ENCODE measurements at regions not wholly inside any gene's neighbourhood (a gene's known extent, or its start where the extent isn't known, plus 50 kb on each side); places are given as distances from the start of the nearest gene placed in this dataset.

- DNase-seq, result no peak
Measured at GRCh38 chr2:226267516-226268289, 531.9 kb downstream of the IRS1 start.

GRCh38 chr2:226256709-226257376, 542.8 kb downstream of the IRS1 start:
- no peak overlapping the region for H3K4me2 ChIP-seq (ENCODE audit: insufficient read depth, low read length)
- no peaks in the 10 kb centered on the region for H3K36me3 ChIP-seq (ENCODE audit: insufficient read depth, low read length)
- TF ChIP-seq CTCF (IDR thresholded peaks at IDR 0.05; ENCODE audit: borderline replicate concordance, extremely low read depth, low read length, poor library complexity, severe bottlenecking) (no peak), EZH2 (IDR thresholded peaks at IDR 0.05; ENCODE audit: borderline replicate concordance, low read depth, low read length, severe bottlenecking) (no peak)
- H3K4me1 ChIP-seq (ENCODE audit: insufficient read depth, low read length), result no peaks in the 10 kb centered on the region
- no peak overlapping the region for H3K9ac ChIP-seq (ENCODE audit: low read depth, low read length)
- H3K79me2 ChIP-seq (ENCODE audit: insufficient read depth, low read length), result no peaks in the 10 kb centered on the region
- no peaks in the 10 kb centered on the region for H3K9me3 ChIP-seq (ENCODE audit: insufficient read depth, low read length, severe bottlenecking)
- no peak overlapping the region for H3K27ac ChIP-seq (ENCODE audit: low read length)
- H4K20me1 ChIP-seq (ENCODE audit: insufficient read depth, low read length), result no peaks in the 10 kb centered on the region
- DNase-seq (no peak), ATAC-seq (ENCODE audit: insufficient read depth, low read depth) (no peak)
- no peak overlapping the region for H2AFZ ChIP-seq (ENCODE audit: low read depth, low read length)
- no peaks in the 10 kb centered on the region for H3K27me3 ChIP-seq (ENCODE audit: insufficient read depth, low read length, poor library complexity)
- no peak overlapping the region for H3K4me3 ChIP-seq (ENCODE audit: low read depth in 1 of 2, low read length in 2 of 2)

More at GRCh38 chr2:226267516-226268289, 531.9 kb downstream of the IRS1 start:
- no peak overlapping the region for H3K4me2 ChIP-seq (ENCODE audit: insufficient read depth, low read length)
- ATAC-seq (ENCODE audit: insufficient read depth, low read depth), result no peak
- no peak overlapping the region for H3K27ac ChIP-seq (ENCODE audit: low read length)
- H4K20me1 ChIP-seq (ENCODE audit: insufficient read depth, low read length), result no peaks in the 10 kb centered on the region
- no peak overlapping the region for H2AFZ ChIP-seq (ENCODE audit: low read depth, low read length)
- H3K4me1 ChIP-seq (ENCODE audit: insufficient read depth, low read length), result no peaks in the 10 kb centered on the region
- H3K79me2 ChIP-seq (ENCODE audit: insufficient read depth, low read length), result no peaks in the 10 kb centered on the region
- H3K9ac ChIP-seq (ENCODE audit: low read depth, low read length), result no peak overlapping the region
- no peaks in the 10 kb centered on the region for H3K36me3 ChIP-seq (ENCODE audit: insufficient read depth, low read length)
- no peak overlapping the region for H3K4me3 ChIP-seq (ENCODE audit: low read depth in 1 of 2, low read length in 2 of 2)
- no peaks in the 10 kb centered on the region for H3K27me3 ChIP-seq (ENCODE audit: insufficient read depth, low read length, poor library complexity)
- TF ChIP-seq EZH2 (IDR thresholded peaks at IDR 0.05; ENCODE audit: borderline replicate concordance, low read depth, low read length, severe bottlenecking) (no peak), CTCF (IDR thresholded peaks at IDR 0.05; ENCODE audit: borderline replicate concordance, extremely low read depth, low read length, poor library complexity, severe bottlenecking) (no peak)
- H3K9me3 ChIP-seq (ENCODE audit: insufficient read depth, low read length, severe bottlenecking), result no peaks in the 10 kb centered on the region

- no peak overlapping the region for H3K27ac ChIP-seq (ENCODE audit: low read length)
- no peaks in the 10 kb centered on the region for H4K20me1 ChIP-seq (ENCODE audit: insufficient read depth, low read length)
- no peaks in the 10 kb centered on the region for H3K36me3 ChIP-seq (ENCODE audit: insufficient read depth, low read length)
- H3K9me3 ChIP-seq (ENCODE audit: insufficient read depth, low read length, severe bottlenecking), result no peaks in the 10 kb centered on the region
- no peaks in the 10 kb centered on the region for H3K79me2 ChIP-seq (ENCODE audit: insufficient read depth, low read length)
- no peak overlapping the region for H3K4me2 ChIP-seq (ENCODE audit: insufficient read depth, low read length)
- no peaks in the 10 kb centered on the region for H3K4me1 ChIP-seq (ENCODE audit: insufficient read depth, low read length)
- H2AFZ ChIP-seq (ENCODE audit: low read depth, low read length), result no peak overlapping the region
- TF ChIP-seq CTCF (IDR thresholded peaks at IDR 0.05; ENCODE audit: borderline replicate concordance, extremely low read depth, low read length, poor library complexity, severe bottlenecking), result no peak
- no peak for TF ChIP-seq EZH2 (IDR thresholded peaks at IDR 0.05; ENCODE audit: borderline replicate concordance, low read depth, low read length, severe bottlenecking)
- no peak for DNase-seq
- no peak overlapping the region for H3K9ac ChIP-seq (ENCODE audit: low read depth, low read length)
- H3K4me3 ChIP-seq (ENCODE audit: low read depth in 1 of 2, low read length in 2 of 2), result no peak overlapping the region
- no peak for ATAC-seq (ENCODE audit: insufficient read depth, low read depth)
- no peaks in the 10 kb centered on the region for H3K27me3 ChIP-seq (ENCODE audit: insufficient read depth, low read length, poor library complexity)
Measured at GRCh38 chr2:226256237-226256636, 543.4 kb downstream of the IRS1 start.
